Dedifferentiated amniotic fluid mesenchymal stem cell (primary cell): ENCODE measurements at regions not wholly inside any gene's neighbourhood (a gene's known extent, or its start where the extent isn't known, plus 50 kb on each side); places are given as distances from the start of the nearest gene placed in this dataset.
"Not testable (repeated sequence)": the region's sequence is repeated elsewhere in the genome, so short reads cannot be mapped to it uniquely, and the experiment has no call there.

Experiments
- DNase-seq: peaks from one replicate; pipeline ENCODE4 v3.0.0-alpha.2; 2016; ENCODE audit errors: extremely low spot score

GRCh38 chr7:52355053-52355452 is 680.4 kb upstream of the POM121L12 start:
- DNase-seq, result no peak

- no peak for DNase-seq
Observed at GRCh38 chr7:52352013-52352981, 683.1 kb upstream of the POM121L12 start.

- DNase-seq, result no peak
Observed at GRCh38 chr7:52344015-52344414, 691.4 kb upstream of the POM121L12 start.

- no peak for DNase-seq
Observed at GRCh38 chr7:52340067-52340466, 695.4 kb upstream of the POM121L12 start.

DNA sequence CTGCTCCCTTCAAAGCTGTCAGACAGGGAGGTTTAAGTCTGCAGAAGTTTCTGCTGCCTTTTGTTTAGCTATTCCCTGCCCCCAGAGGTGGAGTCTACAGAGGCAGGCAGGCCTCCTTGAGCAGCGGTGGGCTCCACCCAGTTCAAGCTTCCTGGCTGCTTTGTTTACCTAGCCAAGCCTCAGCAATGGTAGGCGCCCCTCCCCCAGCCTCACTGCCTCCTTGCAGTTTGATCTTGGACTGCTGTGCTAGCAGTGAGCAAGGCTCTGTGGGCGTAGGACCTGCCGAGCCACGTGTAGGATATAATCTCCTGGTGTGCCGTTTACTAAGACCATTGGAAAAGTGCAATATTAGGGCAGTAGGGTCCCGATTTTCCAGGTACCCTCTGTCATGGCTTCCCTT is 707.1 kb upstream of the POM121L12 start:
- not testable (repeated sequence) for DNase-seq

DNA sequence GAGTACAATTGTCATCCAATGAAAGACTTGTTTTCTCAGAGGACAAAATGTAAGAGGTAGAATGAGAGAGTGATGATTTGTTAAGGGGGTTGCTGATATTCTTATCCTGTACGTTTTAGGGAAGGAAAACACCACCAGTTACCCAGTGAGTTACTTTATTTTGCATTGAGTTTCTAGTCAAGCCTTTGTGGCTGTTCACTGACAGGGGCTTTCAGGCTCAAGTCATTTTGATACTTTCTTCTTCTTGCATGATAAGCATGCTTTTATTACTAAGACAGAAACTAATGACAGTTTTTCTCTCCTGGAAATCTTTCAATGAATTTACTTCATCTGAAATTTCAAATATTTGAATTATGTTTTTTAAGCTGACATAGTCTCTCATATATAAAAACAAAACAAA is 710.2 kb upstream of the POM121L12 start:
- DNase-seq, result no peak

GRCh38 chr7:52323202-52323746 is 712.2 kb upstream of the POM121L12 start:
- DNase-seq, result no peak

GRCh38 chr7:52320610-52321009 is 714.8 kb upstream of the POM121L12 start:
- no peak for DNase-seq

DNA sequence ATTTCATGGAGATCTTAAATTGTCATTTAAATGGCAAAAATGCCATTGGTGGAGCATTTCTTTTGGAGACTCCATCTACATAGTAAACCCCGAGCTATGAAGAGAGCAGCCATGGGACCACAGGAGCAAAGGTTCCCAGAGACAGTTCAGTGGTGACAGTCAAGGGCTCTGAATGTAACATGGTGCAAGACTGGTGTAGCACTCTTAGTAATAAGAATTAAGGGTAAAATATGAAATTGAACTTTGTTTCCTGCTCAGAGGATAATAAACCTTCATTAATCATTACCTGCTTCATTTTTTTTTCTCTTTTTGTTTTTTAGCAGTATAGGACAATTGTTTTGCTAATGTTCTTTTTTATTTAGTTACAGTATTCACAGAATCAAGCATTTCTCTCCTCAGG is 717.5 kb upstream of the POM121L12 start:
- DNase-seq, result no peak

DNA sequence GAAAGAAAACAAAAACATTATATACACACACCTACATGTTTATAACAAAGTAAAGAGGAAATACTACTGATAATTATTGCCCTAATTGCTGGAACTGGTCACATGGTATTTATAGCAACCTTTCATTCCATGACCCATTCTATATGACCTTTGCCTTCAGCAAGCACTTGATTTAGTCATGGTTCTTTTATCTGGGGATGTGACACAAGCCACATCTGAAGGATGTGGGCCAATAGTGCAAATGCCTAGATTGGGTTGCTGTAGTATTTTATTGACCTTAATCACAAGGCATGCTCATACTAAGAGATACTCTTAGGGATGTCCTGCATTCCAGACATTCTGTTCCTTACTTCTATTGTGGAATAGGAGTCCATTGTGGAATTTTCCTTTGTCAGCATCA is 723.5 kb upstream of the POM121L12 start:
- no peak for DNase-seq

GRCh38 chr7:52309631-52310030 is 725.8 kb upstream of the POM121L12 start:
- no peak for DNase-seq

DNA sequence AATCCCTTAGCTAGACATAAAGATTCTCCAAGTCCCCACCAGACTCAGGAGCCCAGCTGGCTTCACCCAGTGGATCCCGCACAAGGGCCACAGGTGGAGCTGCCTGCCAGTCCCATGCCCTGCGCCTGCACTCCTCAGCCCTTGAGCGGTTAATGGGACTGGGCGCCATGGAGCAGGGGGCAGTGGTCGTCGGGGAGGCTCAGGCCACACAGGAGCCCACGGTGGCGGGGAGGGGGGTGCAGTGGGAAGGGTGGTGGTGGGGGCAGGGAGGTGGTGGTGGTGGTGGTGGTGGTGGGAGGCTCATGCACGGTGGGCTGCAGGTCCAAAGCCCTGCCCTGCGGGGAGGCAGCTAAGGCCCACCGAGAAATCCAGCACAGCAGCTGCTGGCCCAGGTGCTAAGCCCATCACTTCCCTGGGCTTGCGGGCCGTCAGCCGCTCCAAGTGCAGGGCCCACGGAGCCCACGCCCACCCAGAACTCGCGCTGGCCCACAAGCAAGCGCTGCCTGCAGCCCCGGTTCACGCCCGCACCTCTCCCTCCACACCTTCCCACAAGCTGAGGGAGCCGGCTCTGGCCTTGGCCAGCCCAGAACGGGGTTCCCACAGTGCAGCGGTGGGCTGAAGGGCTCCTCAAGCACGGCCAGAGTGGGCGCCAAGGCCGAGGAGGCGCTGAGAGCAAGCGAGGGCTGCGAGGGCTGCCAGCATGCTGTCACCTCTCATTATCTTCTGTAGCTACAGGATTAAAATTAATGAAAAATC is 732.5 kb upstream of the POM121L12 start:
- DNase-seq, result no peak

DNA sequence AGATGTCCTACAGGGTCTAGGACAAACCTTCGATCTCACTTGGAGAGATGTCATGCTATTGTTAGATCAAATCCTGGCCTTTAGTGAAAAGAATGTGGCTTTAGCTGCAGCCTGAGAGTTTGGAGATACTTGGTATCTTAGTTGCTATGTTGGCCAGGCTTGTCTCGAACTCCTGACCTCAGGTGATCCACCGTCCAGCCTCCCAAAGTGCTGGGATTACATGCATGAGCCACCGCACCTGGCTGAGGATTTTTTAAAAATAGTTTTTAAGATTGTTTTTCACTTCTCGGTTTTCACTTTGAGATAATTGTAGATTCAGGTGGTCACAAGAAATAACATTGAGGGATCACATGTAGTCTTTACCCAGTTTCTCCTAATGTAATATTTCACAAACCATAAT is 738.3 kb upstream of the POM121L12 start:
- DNase-seq, result no peak

DNA sequence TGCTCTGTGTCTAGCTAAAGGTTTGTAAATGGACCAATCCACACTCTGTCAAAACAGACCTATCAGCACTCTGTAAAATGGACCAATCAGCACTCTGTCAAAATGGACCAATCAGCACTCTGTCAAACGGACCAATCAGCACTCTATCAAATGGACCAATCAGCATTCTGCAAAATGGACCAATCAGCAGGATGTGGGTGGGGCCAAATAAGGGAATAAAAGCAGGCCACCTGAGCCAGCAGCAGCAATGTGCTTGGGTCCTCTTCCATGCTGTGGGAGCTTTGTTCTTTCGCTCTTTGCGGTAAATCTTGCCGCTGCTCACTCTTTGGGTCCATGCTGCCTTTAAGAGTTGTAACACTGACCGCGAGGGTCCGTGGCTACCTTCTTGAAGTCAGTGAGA is 740.5 kb upstream of the POM121L12 start:
- no peak for DNase-seq

DNA sequence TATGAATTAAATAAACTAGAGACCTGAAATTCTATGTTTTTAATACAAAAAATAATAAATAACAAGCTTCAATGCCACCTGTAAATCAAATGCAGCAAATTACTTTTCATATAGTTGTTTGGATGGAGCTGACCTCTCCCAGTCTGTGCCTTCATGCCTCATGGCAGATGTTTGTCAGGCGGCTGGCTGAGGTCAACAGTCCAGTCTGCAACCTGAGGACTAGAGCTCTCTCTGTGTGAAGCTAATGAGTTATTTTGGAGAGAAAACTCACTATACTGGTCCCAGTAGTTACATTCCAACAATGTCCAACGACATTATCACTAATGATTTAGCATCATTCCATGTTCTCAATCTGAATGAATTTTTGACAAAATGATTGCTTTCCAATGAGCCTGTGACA is 746.2 kb upstream of the POM121L12 start:
- DNase-seq, result no peak

DNA sequence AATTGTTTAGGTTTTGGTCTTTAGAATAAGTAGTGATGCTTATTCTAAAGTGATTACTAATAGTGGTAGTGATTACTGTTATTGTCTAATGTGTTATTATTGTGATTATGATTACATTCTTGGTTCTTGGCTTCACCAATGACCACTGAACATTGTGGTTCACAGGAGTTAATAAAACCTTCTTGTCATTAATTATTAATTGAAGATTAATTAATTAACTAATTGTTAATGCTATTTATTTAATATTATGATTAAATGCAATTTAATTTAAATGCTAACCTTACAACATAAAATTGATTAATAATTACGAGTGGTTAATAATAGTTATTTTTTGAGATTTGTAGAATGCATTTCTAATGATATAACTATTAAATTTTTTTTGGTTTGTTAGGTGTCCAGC is 747.7 kb upstream of the POM121L12 start:
- no peak for DNase-seq

DNA sequence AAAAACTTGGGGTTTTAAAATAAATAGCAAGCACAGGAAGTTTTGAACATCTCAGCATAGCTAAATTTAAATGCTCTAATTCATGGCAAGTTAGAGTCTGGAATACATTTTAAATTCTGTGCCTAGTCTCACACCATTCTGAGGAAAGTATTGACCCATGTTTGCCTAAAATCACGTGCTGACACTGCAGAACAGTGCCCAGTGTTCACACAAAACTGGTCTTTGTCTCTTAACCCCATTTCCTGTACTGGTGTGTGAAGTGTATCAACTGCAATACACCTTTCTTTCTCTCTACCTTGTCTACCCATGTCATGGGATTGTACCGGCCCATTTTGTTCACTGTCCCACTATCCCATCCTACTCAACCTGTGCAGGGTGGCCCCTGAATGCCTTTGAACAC is 749.7 kb upstream of the POM121L12 start:
- no peak for DNase-seq

GRCh38 chr7:52283335-52283734 is 752.1 kb upstream of the POM121L12 start:
- DNase-seq, result no peak

GRCh38 chr7:52273685-52274610 is 761.5 kb upstream of the POM121L12 start:
- no peak for DNase-seq

- DNase-seq, result no peak
Observed at GRCh38 chr7:52271703-52272102, 763.7 kb upstream of the POM121L12 start.

- no peak for DNase-seq
Observed at GRCh38 chr7:52270301-52270700, 765.1 kb upstream of the POM121L12 start.

DNA sequence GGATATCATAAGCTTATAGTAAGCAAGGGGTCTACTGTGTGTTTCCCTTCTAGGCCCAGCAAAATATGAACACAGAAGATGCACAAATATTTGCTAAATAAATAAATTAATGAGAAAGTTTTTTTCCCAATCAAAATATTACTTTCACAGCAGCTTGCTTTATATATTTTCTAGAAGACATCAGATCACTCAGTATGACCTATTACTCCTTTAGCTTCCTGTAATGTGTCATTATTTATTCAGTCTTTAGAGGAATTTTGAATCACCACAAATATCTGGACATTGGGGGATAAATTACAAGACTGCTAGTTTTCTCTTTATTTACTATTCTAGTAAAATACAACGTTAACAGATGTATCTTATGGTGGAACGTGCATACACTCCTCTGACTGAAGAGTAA is 765.8 kb upstream of the POM121L12 start:
- DNase-seq, result no peak
